ENCODE measurements at regions not wholly inside any gene's neighbourhood (a gene's known extent, or its start where the extent isn't known, plus 50 kb on each side); places are given as distances from the start of the nearest gene placed in this dataset.

DNA sequence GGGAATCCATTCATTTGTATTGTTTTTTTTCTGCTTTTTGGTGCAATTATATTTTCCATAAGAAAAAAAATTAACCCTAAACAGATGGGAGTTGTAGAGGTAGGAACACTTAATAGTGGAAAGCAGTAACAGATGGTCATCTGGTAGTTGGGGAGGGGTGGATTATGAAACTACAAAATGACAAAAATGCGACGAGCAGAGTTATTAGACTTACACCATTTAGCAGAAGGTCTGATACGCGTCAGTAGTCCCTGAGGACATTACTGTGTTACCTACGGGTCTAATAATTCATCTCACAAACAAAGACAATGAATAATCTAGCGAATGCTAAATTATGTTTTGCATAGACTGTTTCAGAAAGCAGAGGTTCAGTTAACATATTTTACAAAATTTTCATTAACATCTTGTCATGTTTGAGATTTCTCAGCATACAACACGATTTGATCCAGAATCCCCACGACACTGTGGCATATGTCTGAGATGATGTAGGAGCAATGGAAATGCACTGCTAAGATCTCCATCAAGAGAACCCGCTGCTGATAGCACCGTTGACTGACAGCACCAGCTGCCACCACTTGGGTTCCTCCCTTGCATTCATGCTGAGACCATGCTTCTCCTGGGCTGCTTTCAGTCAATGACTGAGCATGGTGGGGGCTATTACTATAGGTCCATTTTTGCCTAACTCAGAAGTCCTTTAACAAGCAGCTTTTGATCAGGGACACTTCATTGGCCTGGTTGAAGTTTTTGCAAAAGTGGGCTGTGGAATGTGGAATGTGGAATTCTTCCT is 182.2 kb upstream of the CPHXL start:
- TF ChIP-seq POLR2A (IDR thresholded peaks at IDR 0.05) = no peak
- DNase-seq (no peak), ATAC-seq (no peak)
- no peaks in the 10 kb centered on the region for H3K36me3 ChIP-seq
- intact Hi-C loops (cut with DNase I) = no loop called here
- H3K4me3 ChIP-seq = no peak overlapping the region
- H3K27ac ChIP-seq = no peak overlapping the region
- H3K4me1 ChIP-seq = no peaks in the 10 kb centered on the region
- no peaks in the 10 kb centered on the region for H3K27me3 ChIP-seq
- 62% methylated on average over 10 of the region's 10 CpGs for WGBS (ENCODE audit: insufficient coverage, low coverage, low lambda C conversion rate, missing lambda C conversion rate)
- H3K9me3 ChIP-seq = no peaks in the 10 kb centered on the region

DNA sequence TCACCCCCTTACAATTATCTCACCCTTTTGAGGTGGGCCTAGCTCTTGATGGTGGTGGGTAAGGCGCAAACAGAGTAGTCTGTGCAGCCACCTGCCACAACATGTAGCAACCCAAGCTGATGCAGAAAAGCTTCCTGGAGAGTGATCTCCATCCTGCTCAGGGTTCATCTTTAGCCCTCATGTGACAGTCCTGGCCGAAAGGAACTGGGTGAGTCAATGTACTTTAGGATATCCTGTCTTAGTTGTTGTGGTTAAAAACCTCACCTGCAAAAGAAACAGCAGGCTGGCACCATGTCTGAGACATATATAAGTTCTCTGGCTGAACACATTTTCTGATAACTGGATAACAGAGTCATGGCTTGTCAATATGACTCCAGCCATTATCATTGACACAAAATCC is 183.5 kb upstream of the CPHXL start:
- H3K9me3 ChIP-seq = no peaks in the 10 kb centered on the region
- no peak overlapping the region for H3K27ac ChIP-seq
- ATAC-seq = no peak
- 30% methylated on average over 2 of the region's 2 CpGs for WGBS (ENCODE audit: insufficient coverage, low coverage, low lambda C conversion rate, missing lambda C conversion rate)
- no peak overlapping the region for H3K4me3 ChIP-seq
- TF ChIP-seq POLR2A (IDR thresholded peaks at IDR 0.05) (no peak), CTCF (IDR thresholded peaks at IDR 0.05) (no peak)
- no peaks in the 10 kb centered on the region for H3K27me3 ChIP-seq
- DNase-seq = no peak
- intact Hi-C loops (cut with DNase I) = no loop called here
- H3K4me1 ChIP-seq = no peaks in the 10 kb centered on the region
- H3K36me3 ChIP-seq = no peaks in the 10 kb centered on the region

DNA sequence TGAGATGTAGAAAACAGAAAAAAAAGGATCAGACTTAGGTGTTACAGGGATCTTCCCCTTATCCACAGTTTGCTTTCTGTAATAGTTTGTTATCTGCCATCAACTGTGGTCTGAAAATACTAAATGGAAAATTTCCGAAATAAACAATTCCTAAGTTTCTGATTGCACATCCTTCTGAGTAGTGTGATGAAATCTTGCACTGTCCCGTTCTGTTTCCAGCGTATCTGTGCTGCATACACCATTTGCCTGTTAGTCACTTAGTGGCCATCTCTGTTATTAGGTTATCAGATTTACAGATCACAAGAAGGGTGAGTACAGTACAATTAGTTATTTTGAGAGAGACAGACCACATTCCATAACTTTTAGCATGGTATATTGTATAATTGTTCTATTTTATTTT is 185.6 kb upstream of the CPHXL start:
- intact Hi-C loops (cut with DNase I) = no loop called here
- H3K4me1 ChIP-seq = no peaks in the 10 kb centered on the region
- H3K9me3 ChIP-seq = no peaks in the 10 kb centered on the region
- TF ChIP-seq CTCF (IDR thresholded peaks at IDR 0.05) (no peak), POLR2A (IDR thresholded peaks at IDR 0.05) (no peak)
- H3K4me3 ChIP-seq = no peak overlapping the region
- no peaks in the 10 kb centered on the region for H3K27me3 ChIP-seq
- H3K27ac ChIP-seq = no peak overlapping the region
- no peaks in the 10 kb centered on the region for H3K36me3 ChIP-seq
- no peak for DNase-seq
- ATAC-seq = no peak
- 71% methylated on average over 3 of the region's 3 CpGs for WGBS (ENCODE audit: insufficient coverage, low coverage, low lambda C conversion rate, missing lambda C conversion rate)

GRCh38 chr16:75913958-75914357 is 187.7 kb upstream of the CPHXL start:
- 16% methylated on average over 1 of the region's 1 CpG for WGBS (ENCODE audit: insufficient coverage, low coverage, low lambda C conversion rate, missing lambda C conversion rate)
- H3K27me3 ChIP-seq = no peaks in the 10 kb centered on the region
- DNase-seq (no peak), ATAC-seq (no peak)
- H3K36me3 ChIP-seq = no peaks in the 10 kb centered on the region
- no peak overlapping the region for H3K27ac ChIP-seq
- TF ChIP-seq POLR2A (IDR thresholded peaks at IDR 0.05) (no peak), CTCF (IDR thresholded peaks at IDR 0.05) (no peak)
- intact Hi-C loops (cut with DNase I) = no loop called here
- no peaks in the 10 kb centered on the region for H3K4me1 ChIP-seq
- H3K9me3 ChIP-seq = no peaks in the 10 kb centered on the region
- H3K4me3 ChIP-seq = no peak overlapping the region

DNA sequence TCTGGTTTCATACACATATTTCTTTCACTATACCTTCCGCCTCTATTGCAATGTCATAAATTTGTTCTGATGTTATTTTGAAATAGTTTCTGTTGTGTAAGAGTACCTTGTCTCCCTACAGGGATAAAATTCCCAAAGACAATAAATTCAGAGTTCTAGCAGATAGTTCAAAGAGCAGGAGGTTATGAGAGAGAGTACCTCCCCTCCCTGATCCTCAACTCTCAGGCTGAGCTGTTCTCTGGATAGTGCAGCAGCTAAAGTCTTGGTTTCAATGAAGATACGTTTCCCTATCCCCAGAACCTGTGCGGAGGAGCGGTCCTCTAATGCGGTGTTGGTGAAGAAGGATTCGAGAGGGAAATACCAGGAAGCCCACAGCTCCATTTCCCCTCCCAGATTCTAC is 190.2 kb upstream of the CPHXL start:
- DNase-seq = no peak
- Histone ChIP-seq H3K36me3 (no peaks in the 10 kb centered on the region), H3K27me3 (no peaks in the 10 kb centered on the region), H3K4me1 (no peaks in the 10 kb centered on the region), H3K27ac (no peak overlapping the region), H3K9me3 (no peaks in the 10 kb centered on the region), H3K4me3 (no peak overlapping the region)
- 84% methylated on average over 6 of the region's 6 CpGs for WGBS (ENCODE audit: insufficient coverage, low coverage, low lambda C conversion rate, missing lambda C conversion rate)
- intact Hi-C loops (cut with DNase I) = no loop called here
- no peak for TF ChIP-seq POLR2A (IDR thresholded peaks at IDR 0.05)
- TF ChIP-seq CTCF (IDR thresholded peaks at IDR 0.05) = no peak
- ATAC-seq = no peak
